ENCODE measurements at regions not wholly inside any gene's neighbourhood (a gene's known extent, or its start where the extent isn't known, plus 50 kb on each side); places are given as distances from the start of the nearest gene placed in this dataset.

GRCh38 chr16:86414991-86415740 lies 95.2 kb upstream of the FOXF1 start:
- no peaks in the 10 kb centered on the region for H3K36me3 ChIP-seq (ENCODE audit: control insufficient read depth in 2 of 2, extremely low read depth in 1 of 2, insufficient read depth in 2 of 2, low read length in 2 of 2)
- H4K20me1 ChIP-seq (replicated peaks; ENCODE audit: control insufficient read depth, extremely low read depth, insufficient read depth, low read length) = no peaks in the 10 kb centered on the region
- H3K9ac ChIP-seq (replicated peaks; ENCODE audit: extremely low read depth, insufficient read depth, low read length) = peak overlapping the region; percentile 38
- DNase-seq (ENCODE audit: low read depth, low spot score) = peak; percentile 85
- H3K27ac ChIP-seq (ENCODE audit: insufficient read depth, low read depth, low read length) = peak overlapping the region; percentile 71
- dilution Hi-C loops (cut with MboI; ENCODE audit: extremely low pct_ligation_motif_present, low sequenced_read_pairs) (no loop called here), intact Hi-C loops (cut with micrococcal nuclease) (loop anchor here (1.0 to 2.0 kb wide), 3 partner anchors 10 to 74 kb away; no protein-coding TSS in a partner anchor)
- H3K79me2 ChIP-seq (ENCODE audit: control insufficient read depth, insufficient read depth, low read length) = no peaks in the 10 kb centered on the region
- POLR2A ChIA-PET = interaction anchor here (0.7 to 1.1 kb wide), 3 partner anchors 19 to 96 kb away, joined by 3 read pairs; no protein-coding TSS in a partner anchor
- H2AFZ ChIP-seq (ENCODE audit: low read depth, low read length) = peak overlapping the region; percentile 48
- H3K27me3 ChIP-seq (ENCODE audit: control insufficient read depth in 2 of 2, insufficient read depth in 2 of 2, low read length in 2 of 2) = peaks cover 0 to 1% of the 10 kb centered on the region in 2 experiments
- CTCF ChIA-PET = interaction anchor here (0.8 to 1.4 kb wide), 7 partner anchors 12 to 162 kb away, joined by 3 to 10 read pairs (median 3); no protein-coding TSS in a partner anchor
- no peaks in the 10 kb centered on the region for H3K9me3 ChIP-seq (replicated peaks; ENCODE audit: control insufficient read depth, insufficient read depth, low read length)
- H3K4me1 ChIP-seq (ENCODE audit: control insufficient read depth, extremely low read depth, insufficient read depth, low read length) = peaks cover 11% of the 10 kb centered on the region
- no peaks in the 10 kb centered on the region for H3K9me1 ChIP-seq (replicated peaks; ENCODE audit: control insufficient read depth, extremely low read depth, insufficient read depth, low read length)
- peak overlapping the region; percentile 72 for H3K4me2 ChIP-seq (ENCODE audit: insufficient read depth, low read length)
- peak; percentile 42 for TF ChIP-seq POLR2AphosphoS5 (IDR thresholded peaks at IDR 0.05; ENCODE audit: insufficient read depth, low read depth, low read length)
- no peak for TF ChIP-seq JUN (IDR thresholded peaks at IDR 0.05; ENCODE audit: borderline replicate concordance, insufficient read depth, insufficient read length, low read depth)
- peak; percentile 36 for TF ChIP-seq FOS (IDR thresholded peaks at IDR 0.05; ENCODE audit: borderline replicate concordance, insufficient read depth, low read length)
- peak; percentile 27 for TF ChIP-seq GATA2 (IDR thresholded peaks at IDR 0.05; ENCODE audit: insufficient read depth, insufficient read length, low read depth, low read length)
- no peak for TF ChIP-seq MAX (IDR thresholded peaks at IDR 0.05; ENCODE audit: insufficient read depth, insufficient read length)
- H3K4me3 ChIP-seq (replicated peaks in 1 of 3; ENCODE audit: insufficient read depth in 1 of 3, low read depth in 1 of 3, low read length in 3 of 3) = peak overlapping the region in 1 of 3 experiments; percentile 23
- no TSS peak for BruUV-seq (replicated peaks)
- FAIRE-seq = peak; percentile 92

- peaks cover 11% of the 10 kb centered on the region for H3K4me1 ChIP-seq (ENCODE audit: control insufficient read depth, extremely low read depth, insufficient read depth, low read length)
- no peak overlapping the region for H3K9ac ChIP-seq (replicated peaks; ENCODE audit: extremely low read depth, insufficient read depth, low read length)
- dilution Hi-C loops (cut with MboI; ENCODE audit: extremely low pct_ligation_motif_present, low sequenced_read_pairs) (no loop called here), intact Hi-C loops (cut with micrococcal nuclease) (no loop called here)
- ChIA-PET CTCF (interaction anchor here (1.1 kb wide), 1 partner anchor 10 kb away, joined by 3 read pairs; no protein-coding TSS in a partner anchor), POLR2A (no interaction called here)
- H4K20me1 ChIP-seq (replicated peaks; ENCODE audit: control insufficient read depth, extremely low read depth, insufficient read depth, low read length) = no peaks in the 10 kb centered on the region
- no peak overlapping the region for H2AFZ ChIP-seq (ENCODE audit: low read depth, low read length)
- FAIRE-seq (no peak), DNase-seq (ENCODE audit: low read depth, low spot score) (no peak)
- no peak overlapping the region for H3K4me3 ChIP-seq (replicated peaks in 1 of 3; ENCODE audit: insufficient read depth in 1 of 3, low read depth in 1 of 3, low read length in 3 of 3)
- H3K9me3 ChIP-seq (replicated peaks; ENCODE audit: control insufficient read depth, insufficient read depth, low read length) = no peaks in the 10 kb centered on the region
- H3K9me1 ChIP-seq (replicated peaks; ENCODE audit: control insufficient read depth, extremely low read depth, insufficient read depth, low read length) = no peaks in the 10 kb centered on the region
- BruUV-seq (replicated peaks) = no TSS peak
- no peak overlapping the region for H3K4me2 ChIP-seq (ENCODE audit: insufficient read depth, low read length)
- H3K27ac ChIP-seq (ENCODE audit: insufficient read depth, low read depth, low read length) = no peak overlapping the region
- H3K36me3 ChIP-seq (ENCODE audit: control insufficient read depth in 2 of 2, extremely low read depth in 1 of 2, insufficient read depth in 2 of 2, low read length in 2 of 2) = no peaks in the 10 kb centered on the region
- H3K79me2 ChIP-seq (ENCODE audit: control insufficient read depth, insufficient read depth, low read length) = no peaks in the 10 kb centered on the region
- no peak for TF ChIP-seq JUN (IDR thresholded peaks at IDR 0.05; ENCODE audit: borderline replicate concordance, insufficient read depth, insufficient read length, low read depth)
- TF ChIP-seq POLR2A (IDR thresholded peaks at IDR 0.05; ENCODE audit: low read depth, low read length) = no peak
- TF ChIP-seq GATA2 (IDR thresholded peaks at IDR 0.05; ENCODE audit: insufficient read depth, insufficient read length, low read depth, low read length) = no peak
- no peak for TF ChIP-seq EZH2 (IDR thresholded peaks at IDR 0.05; ENCODE audit: borderline replicate concordance, low read depth, low read length, severe bottlenecking)
- TF ChIP-seq MYC (IDR thresholded peaks at IDR 0.05; ENCODE audit: low read depth, low read length) = no peak
- TF ChIP-seq FOS (IDR thresholded peaks at IDR 0.05; ENCODE audit: borderline replicate concordance, insufficient read depth, low read length) = no peak
- TF ChIP-seq MAX (IDR thresholded peaks at IDR 0.05; ENCODE audit: insufficient read depth, insufficient read length) = no peak
- TF ChIP-seq POLR2AphosphoS5 (IDR thresholded peaks at IDR 0.05; ENCODE audit: insufficient read depth, low read depth, low read length) = no peak
- no peak for TF ChIP-seq CTCF (IDR thresholded peaks at IDR 0.05; ENCODE audit: extremely low read depth in 1 of 2, insufficient read depth in 1 of 2, low read depth in 1 of 2, low read length in 2 of 2)
- H3K27me3 ChIP-seq (ENCODE audit: control insufficient read depth in 2 of 2, insufficient read depth in 2 of 2, low read length in 2 of 2) = peaks cover 2 to 12% of the 10 kb centered on the region in 2 experiments
Observed at GRCh38 chr16:86418981-86419380, 91.3 kb upstream of the FOXF1 start.

All from endothelial cell of umbilical vein (primary cell).